Erythroblast (primary cell): ENCODE measurements at regions not wholly inside any gene's neighbourhood (a gene's known extent, or its start where the extent isn't known, plus 50 kb on each side); places are given as distances from the start of the nearest gene placed in this dataset.
A peak's percentile ranks its signal among the peaks of the same experiment; 100 is the strongest.

ENCODE experiments used
- DNase-seq, 2 experiments: peaks; one replicate each; lab custom pipeline; 2025; lab: John Stamatoyannopoulos, UW
- GATA1 ChIP-seq: IDR thresholded peaks from 2 replicates; pipeline ENCODE4 v1.6.1; 2011; ENCODE audit warnings: low read depth, mild to moderate bottlenecking, control low read depth, low read length, moderate library complexity
- POLR2A ChIP-seq: IDR thresholded peaks from 2 replicates; pipeline ENCODE4 v1.6.1; 2011; ENCODE audit warnings: mild to moderate bottlenecking, low read length

- TF ChIP-seq GATA1 (no peak), POLR2A (no peak)
- no peak for DNase-seq
These were observed 64.4 kb downstream of the DIO2 start for GRCh38 chr14:80146941-80147340.

DNA sequence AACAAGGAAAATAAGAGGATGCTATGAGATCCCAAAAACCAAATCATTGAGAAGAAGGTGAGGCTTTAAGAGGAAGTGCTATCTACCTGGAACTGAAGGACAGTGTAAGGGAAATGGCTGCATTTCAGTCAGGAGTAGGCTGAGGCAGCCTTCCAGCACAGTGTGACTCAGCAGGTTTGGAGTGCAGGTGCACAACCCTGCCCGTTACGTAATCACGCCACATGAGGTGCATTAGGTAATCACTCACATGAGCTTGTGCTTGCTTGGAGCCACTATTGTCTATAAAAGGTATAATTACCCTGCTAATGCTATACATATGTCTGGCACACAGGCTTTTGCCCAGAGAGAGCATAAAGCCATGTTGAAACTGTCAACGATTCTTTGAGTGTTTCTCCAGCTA, 74.9 kb downstream of the DIO2 start:
- peak; percentile 17 to 22 for DNase-seq
- TF ChIP-seq POLR2A = no peak
- TF ChIP-seq GATA1 = no peak

DNA sequence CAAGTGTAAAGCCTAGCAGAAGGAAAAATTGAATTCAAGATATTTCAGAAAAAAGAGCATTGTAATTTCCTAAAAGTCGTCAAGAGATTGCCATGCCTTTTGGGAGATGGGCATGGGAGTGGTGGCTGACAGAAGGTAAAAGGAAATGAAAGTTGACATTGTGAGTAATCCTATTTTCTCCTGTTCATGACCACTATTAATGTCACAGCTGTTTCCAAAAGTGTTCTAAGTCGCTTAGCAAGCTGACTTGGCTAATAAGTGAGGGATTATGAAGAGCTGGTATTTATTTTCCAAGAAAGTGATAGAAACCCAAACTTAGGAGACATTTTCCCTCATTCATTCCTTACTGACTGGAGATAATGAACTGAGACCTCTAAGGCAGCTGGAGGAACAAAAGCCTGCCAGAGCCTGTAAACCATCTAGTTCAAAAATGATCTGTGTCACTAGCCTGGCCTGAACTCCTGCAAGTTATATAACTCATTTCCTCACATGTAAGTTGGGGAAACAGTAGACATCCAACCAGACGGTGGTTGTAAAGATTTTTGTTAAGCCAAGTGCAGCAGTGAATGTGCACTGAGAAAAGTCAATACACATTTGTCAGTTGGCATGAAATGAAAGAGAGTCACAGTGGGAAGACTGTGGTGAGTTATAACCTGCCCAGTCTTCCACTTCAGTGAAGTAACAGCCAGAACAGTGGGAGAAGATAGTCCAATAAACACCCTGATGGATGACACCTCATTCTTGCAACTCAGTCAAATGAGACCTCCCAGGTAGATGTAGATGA, 75.8 kb downstream of the DIO2 start:
- DNase-seq = no peak

DNA sequence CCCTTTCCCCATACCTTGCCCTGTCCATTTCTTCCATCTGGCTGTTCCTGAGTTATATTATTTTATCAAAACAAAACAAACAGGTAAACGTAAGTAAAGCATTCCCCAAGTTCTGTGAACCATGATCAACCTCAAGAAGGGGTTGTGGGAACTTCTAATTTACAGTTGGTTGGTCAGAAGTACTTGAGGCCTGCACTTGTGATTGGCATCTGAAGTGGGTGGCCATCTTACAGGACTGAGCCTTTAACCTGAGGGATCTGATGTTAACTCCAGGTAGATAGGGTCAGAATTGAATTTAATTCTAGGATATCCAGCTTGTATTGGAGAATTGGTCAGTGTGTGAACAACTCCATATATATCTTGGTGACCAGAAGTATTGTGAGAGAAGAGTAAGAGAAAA, 77.0 kb downstream of the DIO2 start:
- TF ChIP-seq POLR2A = no peak
- TF ChIP-seq GATA1 = no peak
- DNase-seq = no peak

More for the DNA sequence above, 75.8 kb downstream of the DIO2 start:
- TF ChIP-seq POLR2A = no peak
- no peak for TF ChIP-seq GATA1

DNA sequence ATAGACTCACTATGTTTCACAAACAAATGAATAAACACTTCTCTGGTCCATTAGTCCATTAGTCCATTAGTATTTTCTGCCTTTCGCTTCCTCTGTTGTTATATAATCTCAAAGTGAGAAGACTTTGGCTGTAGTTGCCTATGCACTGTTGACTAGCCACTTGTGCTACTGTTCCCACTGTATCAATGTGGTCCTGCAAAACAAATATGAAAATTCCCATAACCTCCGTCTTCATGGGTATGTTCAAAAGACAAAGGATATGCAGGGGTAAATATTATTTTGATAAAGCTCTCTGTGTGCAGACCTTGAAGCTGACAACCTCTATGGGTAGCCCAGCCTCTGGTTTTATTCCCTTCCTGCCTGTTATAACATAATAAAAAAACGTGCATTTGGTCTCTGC, 77.8 kb downstream of the DIO2 start:
- DNase-seq = no peak
- TF ChIP-seq POLR2A = no peak
- no peak for TF ChIP-seq GATA1

GRCh38 chr14:80127466-80127865, 83.8 kb downstream of the DIO2 start:
- no peak for DNase-seq
- no peak for TF ChIP-seq GATA1
- TF ChIP-seq POLR2A = no peak

DNA sequence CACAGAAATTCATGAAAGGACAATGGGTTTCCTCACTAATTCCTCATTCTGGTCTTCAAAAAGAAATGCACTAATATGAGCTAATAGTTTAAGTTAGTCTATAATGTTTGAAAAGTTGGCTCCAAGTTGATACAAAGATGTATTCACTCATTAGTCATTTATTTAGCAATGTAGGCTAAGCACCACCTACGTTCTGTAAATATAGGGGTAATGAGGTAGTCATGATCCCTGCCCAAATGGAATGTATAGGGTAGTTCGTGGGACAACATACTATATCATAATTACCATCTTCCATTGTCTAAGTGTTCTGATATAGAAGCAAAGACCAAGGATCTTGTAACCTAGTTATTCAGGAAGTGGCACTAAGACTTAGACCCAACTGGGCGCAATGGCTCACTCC, 86.5 kb downstream of the DIO2 start:
- no peak for DNase-seq
- TF ChIP-seq POLR2A = no peak
- no peak for TF ChIP-seq GATA1

- no peak for TF ChIP-seq POLR2A
- TF ChIP-seq GATA1 = no peak
- DNase-seq = no peak
These were observed 93.4 kb downstream of the DIO2 start for GRCh38 chr14:80117876-80118275.

GRCh38 chr14:80116157-80116556, 95.1 kb downstream of the DIO2 start:
- TF ChIP-seq GATA1 = no peak
- no peak for TF ChIP-seq POLR2A
- no peak for DNase-seq

GRCh38 chr14:80110721-80111120, 100.6 kb downstream of the DIO2 start:
- DNase-seq = no peak
- TF ChIP-seq GATA1 = no peak
- no peak for TF ChIP-seq POLR2A

DNA sequence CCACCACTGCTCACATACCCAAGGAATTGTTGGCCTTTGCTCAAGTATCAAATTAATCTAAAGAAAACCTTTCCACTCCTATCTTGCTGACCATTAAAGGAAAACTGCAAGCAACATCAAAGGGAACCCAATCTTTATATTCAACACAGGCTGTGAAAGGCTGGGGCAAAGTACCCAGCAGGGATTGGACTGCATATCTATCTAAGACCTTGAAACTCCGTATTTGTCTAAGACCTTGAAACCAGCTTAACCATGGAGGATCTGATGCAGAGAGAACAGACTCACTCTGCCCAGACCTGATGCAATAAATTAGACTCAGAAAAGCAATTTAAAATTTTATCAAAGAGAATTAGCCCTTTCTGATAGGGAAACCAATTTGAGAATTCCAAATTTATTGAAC, 102.2 kb downstream of the DIO2 start:
- TF ChIP-seq POLR2A = no peak
- no peak for TF ChIP-seq GATA1
- DNase-seq = no peak

DNA sequence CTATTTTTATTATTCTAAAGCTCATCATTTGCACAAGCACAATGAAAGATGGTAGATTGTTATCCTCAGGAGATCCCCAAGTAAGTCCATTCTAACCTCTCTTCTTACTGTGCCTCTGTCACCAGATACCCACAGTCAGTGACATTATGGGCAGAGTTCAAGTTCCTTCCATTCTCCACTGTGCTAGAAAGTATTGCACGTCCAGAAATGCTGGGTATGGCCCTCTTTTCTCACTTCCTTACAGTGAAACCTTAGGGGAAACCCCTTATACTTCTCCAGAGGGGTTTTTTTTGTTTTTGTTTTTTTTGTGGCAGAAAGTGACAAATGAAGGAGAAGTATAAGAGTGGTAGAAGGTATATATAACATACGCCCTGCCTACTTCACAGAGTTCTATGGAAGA, 102.9 kb downstream of the DIO2 start:
- TF ChIP-seq GATA1 = no peak
- TF ChIP-seq POLR2A = no peak
- DNase-seq = no peak

DNA sequence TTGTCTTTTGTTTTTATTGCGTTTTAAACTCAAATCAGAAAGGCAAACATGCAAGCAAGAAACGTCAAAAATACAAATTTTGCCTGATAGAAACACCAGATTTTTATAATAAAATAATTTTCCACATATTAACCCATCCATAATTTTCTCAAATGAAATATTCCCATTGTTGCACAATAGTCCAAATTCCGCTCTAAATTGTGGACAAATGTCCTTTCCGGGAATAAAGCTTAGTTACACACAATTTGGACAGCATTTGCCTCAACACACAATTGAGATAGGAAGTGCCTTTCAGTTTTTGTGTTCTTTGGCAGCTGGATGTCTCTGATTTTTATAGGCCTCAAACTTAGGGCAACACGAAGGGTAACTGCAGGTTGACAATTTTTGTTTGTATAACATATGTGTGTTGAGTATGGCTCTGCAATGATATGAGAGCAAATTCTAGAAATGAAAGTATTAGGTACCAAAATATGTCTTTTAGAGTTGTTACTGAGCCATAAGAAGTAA, 105.8 kb downstream of the DIO2 start:
- TF ChIP-seq POLR2A (no peak), GATA1 (no peak)
- no peak for DNase-seq

DNA sequence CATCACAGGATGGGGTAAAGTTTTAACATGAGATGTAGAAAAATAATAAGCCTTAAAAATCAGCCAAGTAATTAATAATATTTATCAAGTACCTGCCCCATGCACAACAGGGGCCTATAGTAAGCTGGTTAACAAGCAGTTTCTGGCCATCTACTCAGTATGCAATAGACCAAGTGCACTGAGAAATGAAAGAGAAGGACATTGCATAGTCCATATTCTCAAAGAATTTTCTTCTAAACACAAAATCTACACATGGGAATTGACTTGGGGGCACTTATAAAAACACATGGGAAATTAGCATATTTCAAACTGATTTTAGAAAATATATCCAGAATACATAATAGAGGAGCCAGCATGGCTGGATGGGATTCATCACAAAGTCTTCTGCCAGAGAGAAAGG, 109.5 kb downstream of the DIO2 start:
- TF ChIP-seq POLR2A (no peak), GATA1 (no peak)
- no peak for DNase-seq

- DNase-seq = no peak
- no peak for TF ChIP-seq POLR2A
- TF ChIP-seq GATA1 = no peak
These were observed 110.6 kb downstream of the DIO2 start for GRCh38 chr14:80100681-80101080.

- TF ChIP-seq GATA1 (no peak), POLR2A (no peak)
- DNase-seq = no peak
These were observed 115.7 kb downstream of the DIO2 start for GRCh38 chr14:80095623-80096022.
